GM12875 (cell line): ENCODE measurements at regions not wholly inside any gene's neighbourhood (a gene's known extent, or its start where the extent isn't known, plus 50 kb on each side); places are given as distances from the start of the nearest gene placed in this dataset.
"Not testable (repeated sequence)": the region's sequence is repeated elsewhere in the genome, so short reads cannot be mapped to it uniquely, and the experiment has no call there.

Experiments used
- H3K4me3 ChIP-seq: one replicate; pipeline ENCODE4 v1.5.1; 2011; ENCODE audit warnings: low read depth, low read length, control low read depth
- CTCF ChIP-seq: IDR thresholded peaks from 2 replicates; pipeline ENCODE4 v1.5.1; 2011; ENCODE audit warnings: low read depth, mild to moderate bottlenecking, control low read depth, inconsistent platforms, low read length, moderate library complexity, borderline replicate concordance; ENCODE audit not compliant: insufficient read depth

- no peak for TF ChIP-seq CTCF
- H3K4me3 ChIP-seq: no peak overlapping the region
Observed at GRCh38 chr16:75811020-75811634, 84.8 kb upstream of the CPHXL start.

GRCh38 chr16:75818491-75818890 is 92.2 kb upstream of the CPHXL start:
- no peak overlapping the region for H3K4me3 ChIP-seq
- no peak for TF ChIP-seq CTCF

GRCh38 chr16:75820672-75821071 is 94.4 kb upstream of the CPHXL start:
- H3K4me3 ChIP-seq: no peak overlapping the region
- TF ChIP-seq CTCF: no peak

GRCh38 chr16:75821117-75821516 is 94.8 kb upstream of the CPHXL start:
- no peak for TF ChIP-seq CTCF

GRCh38 chr16:75825750-75826149 is 99.5 kb upstream of the CPHXL start:
- not testable (repeated sequence) for H3K4me3 ChIP-seq

More at GRCh38 chr16:75821117-75821516, 94.8 kb upstream of the CPHXL start:
- H3K4me3 ChIP-seq: no peak overlapping the region

GRCh38 chr16:75827372-75828038 is 101.2 kb upstream of the CPHXL start:
- not testable (repeated sequence) for H3K4me3 ChIP-seq

GRCh38 chr16:75833385-75833784 is 107.1 kb upstream of the CPHXL start:
- H3K4me3 ChIP-seq: not testable (repeated sequence)

GRCh38 chr16:75836347-75837010 is 110.2 kb upstream of the CPHXL start:
- no peak for TF ChIP-seq CTCF
- no peak overlapping the region for H3K4me3 ChIP-seq
